HG02759 (cell line): ENCODE measurements at regions not wholly inside any gene's neighbourhood (a gene's known extent, or its start where the extent isn't known, plus 50 kb on each side); places are given as distances from the start of the nearest gene placed in this dataset.

Source experiments
- ATAC-seq: cut with Tn5 transposase; IDR thresholded peaks from one replicate; pipeline ENCODE4 v1.9.1; 2021; ENCODE audit warnings: mild to moderate bottlenecking, moderate library complexity; ENCODE audit not compliant: unreplicated experiment

- no peak for ATAC-seq
Measured at GRCh38 chr4:162239992-162240769, 76.4 kb upstream of the FSTL5 start.

- ATAC-seq, result no peak
Measured at GRCh38 chr4:162237676-162238075, 73.9 kb upstream of the FSTL5 start.

- ATAC-seq, result no peak
Measured at GRCh38 chr4:162234595-162234994, 70.8 kb upstream of the FSTL5 start.

- ATAC-seq, result no peak
Measured at GRCh38 chr4:162232349-162232748, 68.5 kb upstream of the FSTL5 start.

- no peak for ATAC-seq
Measured at GRCh38 chr4:162229670-162230069, 65.9 kb upstream of the FSTL5 start.

- ATAC-seq, result no peak
Measured at GRCh38 chr4:162221148-162221547, 57.3 kb upstream of the FSTL5 start.
